GM12878 (cell line): ENCODE measurements at regions not wholly inside any gene's neighbourhood (a gene's known extent, or its start where the extent isn't known, plus 50 kb on each side); places are given as distances from the start of the nearest gene placed in this dataset.

ENCODE experiments used
- ATF7 ChIP-seq: fragments of 450-650 bp; IDR thresholded peaks from 2 replicates; pipeline ENCODE4 v1.6.1; 2016; ENCODE audit warnings: low read depth, mild to moderate bottlenecking
- CEBPB ChIP-seq, 2 experiments: fragments of 150-350 bp in 1 of 2; IDR thresholded peaks; 2 replicates each; pipeline ENCODE4 v1.6.1; 2012 to 2014; ENCODE audit warnings: low read depth in 2 of 2, low read length in 2 of 2, borderline replicate concordance in 1 of 2, inconsistent platforms in 1 of 2
- CHD4 ChIP-seq: fragments of 200-600 bp; sonication (generic); IDR thresholded peaks from 2 replicates; pipeline ENCODE4 v1.6.1; 2016; ENCODE audit warnings: mild to moderate bottlenecking
- EP300 ChIP-seq, 2 experiments: fragments of 150-350 bp in 1 of 2; IDR thresholded peaks; 2 replicates each; pipeline ENCODE4 v1.6.1; 2011 to 2012; ENCODE audit warnings: low read depth in 2 of 2, low read length in 2 of 2, borderline replicate concordance in 1 of 2, improper control_type of control experiment in 1 of 2, inconsistent platforms in 1 of 2; ENCODE audit not compliant: control insufficient read depth in 1 of 2
- HCFC1 ChIP-seq: fragments of 150-350 bp; IDR thresholded peaks from 2 replicates; pipeline ENCODE4 v1.6.1; 2014; ENCODE audit warnings: low read length
- HDGF ChIP-seq: fragments of 450-650 bp; IDR thresholded peaks from 2 replicates; pipeline ENCODE4 v1.6.1; 2016; ENCODE audit warnings: antibody characterized with exemption
- NR2F1 ChIP-seq: fragments of 450-650 bp; conservative IDR thresholded peaks from 2 replicates; pipeline ENCODE4 v1.6.1; 2017; ENCODE audit warnings: mild to moderate bottlenecking
- POLR2A ChIP-seq: IDR thresholded peaks from 2 replicates; pipeline ENCODE4 v1.6.1; 2011; ENCODE audit warnings: low read depth, mild to moderate bottlenecking, low read length
- RCOR1 ChIP-seq: conservative IDR thresholded peaks from 2 replicates; pipeline ENCODE4 v1.6.1; 2012; ENCODE audit warnings: low read depth, low read length, improper control_type of control experiment
- TCF3 ChIP-seq: IDR thresholded peaks from 2 replicates; pipeline ENCODE4 v1.6.1; 2012; ENCODE audit warnings: low read depth, mild to moderate bottlenecking, low read length, borderline replicate concordance; ENCODE audit not compliant: insufficient read depth
- TF ChIP-seq, protein P1 (sequence below): IDR thresholded peaks from 2 replicates; pipeline ENCODE4 v1.6.1; 2012; ENCODE audit warnings: low read length, inconsistent platforms
- TF ChIP-seq, protein P2 (sequence below): fragments of 450-650 bp; formaldehyde crosslinking; IDR thresholded peaks from 2 replicates; pipeline ENCODE4 v1.5.0; 2022; ENCODE audit warnings: mild to moderate bottlenecking, missing genetic modification characterization

DNA sequence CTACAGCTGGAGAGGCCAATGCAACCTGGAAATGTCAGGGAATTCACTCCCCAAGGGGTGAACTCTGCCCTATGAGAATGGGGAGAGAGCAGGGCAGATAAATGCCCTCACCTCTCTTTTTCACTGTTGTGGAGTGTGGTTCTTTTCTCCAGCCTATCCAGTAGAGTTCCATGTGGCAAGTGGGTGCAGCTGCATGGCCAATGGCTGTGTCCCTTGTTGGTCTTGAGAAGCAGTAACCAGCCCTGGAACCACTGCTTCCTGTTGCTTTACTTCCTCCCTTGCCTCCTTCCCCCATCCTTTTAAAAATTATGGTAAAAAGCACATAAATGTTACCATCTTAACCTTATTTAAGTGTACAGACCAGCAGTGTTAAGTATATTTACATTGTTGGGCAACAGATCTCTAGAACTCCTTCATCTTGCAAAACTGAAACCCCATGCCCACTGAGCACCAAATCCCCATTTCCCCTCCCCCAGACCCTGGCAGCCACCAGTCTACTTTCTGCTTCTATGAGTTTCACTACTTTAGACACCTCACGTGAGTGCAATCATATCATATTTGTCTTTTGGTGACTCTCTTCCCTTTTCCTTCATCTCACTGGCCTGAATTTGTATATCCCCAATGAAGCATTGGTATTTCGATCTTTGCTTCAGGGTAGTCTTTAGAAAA lies 77.0 kb upstream of the GRIP1 start:
- TF ChIP-seq TCF3 = no peak
- no peak for TF ChIP-seq CEBPB (IDR thresholded peaks at IDR 0.05; ENCODE audit: borderline replicate concordance in 1 of 2, low read depth in 2 of 2, low read length in 2 of 2)
- TF ChIP-seq POLR2A = no peak
- TF ChIP-seq, protein P1, sequence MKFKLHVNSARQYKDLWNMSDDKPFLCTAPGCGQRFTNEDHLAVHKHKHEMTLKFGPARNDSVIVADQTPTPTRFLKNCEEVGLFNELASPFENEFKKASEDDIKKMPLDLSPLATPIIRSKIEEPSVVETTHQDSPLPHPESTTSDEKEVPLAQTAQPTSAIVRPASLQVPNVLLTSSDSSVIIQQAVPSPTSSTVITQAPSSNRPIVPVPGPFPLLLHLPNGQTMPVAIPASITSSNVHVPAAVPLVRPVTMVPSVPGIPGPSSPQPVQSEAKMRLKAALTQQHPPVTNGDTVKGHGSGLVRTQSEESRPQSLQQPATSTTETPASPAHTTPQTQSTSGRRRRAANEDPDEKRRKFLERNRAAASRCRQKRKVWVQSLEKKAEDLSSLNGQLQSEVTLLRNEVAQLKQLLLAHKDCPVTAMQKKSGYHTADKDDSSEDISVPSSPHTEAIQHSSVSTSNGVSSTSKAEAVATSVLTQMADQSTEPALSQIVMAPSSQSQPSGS = no peak
- TF ChIP-seq HDGF = no peak
- TF ChIP-seq CHD4 = no peak
- TF ChIP-seq, protein P2, sequence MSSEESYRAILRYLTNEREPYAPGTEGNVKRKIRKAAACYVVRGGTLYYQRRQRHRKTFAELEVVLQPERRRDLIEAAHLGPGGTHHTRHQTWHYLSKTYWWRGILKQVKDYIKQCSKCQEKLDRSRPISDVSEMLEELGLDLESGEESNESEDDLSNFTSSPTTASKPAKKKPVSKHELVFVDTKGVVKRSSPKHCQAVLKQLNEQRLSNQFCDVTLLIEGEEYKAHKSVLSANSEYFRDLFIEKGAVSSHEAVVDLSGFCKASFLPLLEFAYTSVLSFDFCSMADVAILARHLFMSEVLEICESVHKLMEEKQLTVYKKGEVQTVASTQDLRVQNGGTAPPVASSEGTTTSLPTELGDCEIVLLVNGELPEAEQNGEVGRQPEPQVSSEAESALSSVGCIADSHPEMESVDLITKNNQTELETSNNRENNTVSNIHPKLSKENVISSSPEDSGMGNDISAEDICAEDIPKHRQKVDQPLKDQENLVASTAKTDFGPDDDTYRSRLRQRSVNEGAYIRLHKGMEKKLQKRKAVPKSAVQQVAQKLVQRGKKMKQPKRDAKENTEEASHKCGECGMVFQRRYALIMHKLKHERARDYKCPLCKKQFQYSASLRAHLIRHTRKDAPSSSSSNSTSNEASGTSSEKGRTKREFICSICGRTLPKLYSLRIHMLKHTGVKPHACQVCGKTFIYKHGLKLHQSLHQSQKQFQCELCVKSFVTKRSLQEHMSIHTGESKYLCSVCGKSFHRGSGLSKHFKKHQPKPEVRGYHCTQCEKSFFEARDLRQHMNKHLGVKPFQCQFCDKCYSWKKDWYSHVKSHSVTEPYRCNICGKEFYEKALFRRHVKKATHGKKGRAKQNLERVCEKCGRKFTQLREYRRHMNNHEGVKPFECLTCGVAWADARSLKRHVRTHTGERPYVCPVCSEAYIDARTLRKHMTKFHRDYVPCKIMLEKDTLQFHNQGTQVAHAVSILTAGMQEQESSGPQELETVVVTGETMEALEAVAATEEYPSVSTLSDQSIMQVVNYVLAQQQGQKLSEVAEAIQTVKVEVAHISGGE (CRISPR knock-in tag) = no peak
- TF ChIP-seq RCOR1 = no peak
- TF ChIP-seq HCFC1 = no peak
- no peak for TF ChIP-seq ATF7
- TF ChIP-seq EP300 (IDR thresholded peaks at IDR 0.05; ENCODE audit: borderline replicate concordance in 1 of 2, control insufficient read depth in 1 of 2, low read depth in 2 of 2, low read length in 2 of 2) = no peak
- TF ChIP-seq NR2F1 = no peak
